ENCODE measurements at regions not wholly inside any gene's neighbourhood (a gene's known extent, or its start where the extent isn't known, plus 50 kb on each side); places are given as distances from the start of the nearest gene placed in this dataset.

DNA sequence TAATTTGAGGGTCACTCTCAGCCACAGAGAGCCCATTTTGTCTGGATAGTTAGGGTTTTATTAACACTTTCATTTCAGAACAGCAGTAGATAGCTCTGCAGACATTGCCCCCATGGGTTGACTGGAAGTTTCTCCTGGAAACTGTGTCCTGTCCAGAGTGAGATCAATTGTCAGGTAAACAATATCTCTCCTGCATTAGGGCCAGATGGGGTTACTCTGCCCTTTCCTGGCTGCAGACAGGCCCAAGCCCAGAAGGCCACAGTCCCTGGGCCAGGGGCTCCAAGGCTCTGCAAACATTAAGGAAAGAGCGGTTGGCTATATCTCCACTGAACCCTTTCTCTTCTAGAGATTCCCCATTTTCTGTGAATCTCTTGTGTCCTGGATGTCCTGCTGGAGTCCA, 436.8 kb upstream of the PRKX start:
- H3K36me3 Mint-ChIP-seq: no peaks in the 10 kb centered on the region
- H3K9me3 Mint-ChIP-seq: peaks cover 7% of the 10 kb centered on the region
- no peaks in the 10 kb centered on the region for H3K27me3 Mint-ChIP-seq
- DNase-seq (ENCODE audit: low spot score in 2 of 2): no peak
- H3K27ac Mint-ChIP-seq: no peak overlapping the region
- no peak for ATAC-seq (ENCODE audit: low read depth)
- H3K4me3 Mint-ChIP-seq: no peak overlapping the region
- no peaks in the 10 kb centered on the region for H3K4me1 Mint-ChIP-seq

GRCh38 chrX:4129626-4130025, 416.2 kb upstream of the PRKX start:
- DNase-seq (ENCODE audit: low spot score in 2 of 2): no peak
- Mint-ChIP-seq H3K36me3 (no peaks in the 10 kb centered on the region), H3K9me3 (no peaks in the 10 kb centered on the region), H3K4me3 (no peak overlapping the region), H3K27me3 (no peaks in the 10 kb centered on the region), H3K4me1 (no peaks in the 10 kb centered on the region), H3K27ac (no peak overlapping the region)
- no peak for ATAC-seq (ENCODE audit: low read depth)

DNA sequence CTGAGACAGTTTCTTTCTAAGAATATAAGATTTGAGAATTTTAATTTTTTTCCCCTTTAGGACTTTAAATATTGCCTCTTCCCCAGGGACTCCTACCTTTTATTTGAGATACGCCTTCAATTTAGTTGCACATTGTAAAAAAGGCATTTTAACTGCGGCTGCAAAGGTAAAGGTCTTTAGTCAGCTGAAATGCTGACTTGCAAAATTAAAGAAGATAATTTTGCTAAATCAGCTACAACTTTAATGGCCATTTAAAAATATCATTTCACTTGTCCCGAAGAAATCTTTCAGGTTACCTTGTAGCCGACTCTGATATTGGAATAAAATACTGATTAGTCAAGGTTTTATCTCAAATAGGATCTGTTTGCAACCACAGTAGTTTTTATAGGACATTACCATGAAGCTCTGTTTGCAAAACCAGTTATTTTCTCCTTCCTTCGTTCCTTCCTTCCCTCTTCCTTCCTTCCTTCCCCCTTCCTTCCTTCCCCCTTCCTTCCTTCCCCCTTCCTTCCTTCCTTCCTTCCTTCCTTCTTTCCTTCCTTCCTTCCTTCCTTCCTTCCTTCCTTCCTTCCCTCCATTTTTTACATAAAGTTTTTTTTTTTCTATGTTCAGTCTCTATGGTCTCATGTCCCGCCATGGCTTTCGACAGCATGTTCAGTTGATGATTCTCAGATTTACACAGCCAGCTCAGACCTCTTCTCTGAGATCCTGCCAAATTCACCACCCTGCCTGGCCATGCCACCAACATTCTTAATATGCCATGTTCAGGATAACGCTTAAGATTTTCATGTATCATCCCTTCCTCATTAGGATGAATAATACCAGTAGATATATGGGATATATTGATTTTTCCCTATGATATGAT, 405.4 kb upstream of the PRKX start:
- H3K36me3 Mint-ChIP-seq: no peaks in the 10 kb centered on the region
- ATAC-seq (ENCODE audit: low read depth) (no peak), DNase-seq (ENCODE audit: low spot score in 2 of 2) (no peak)
- no peak overlapping the region for H3K4me3 Mint-ChIP-seq
- no peak overlapping the region for H3K27ac Mint-ChIP-seq
- H3K27me3 Mint-ChIP-seq: no peaks in the 10 kb centered on the region
- H3K4me1 Mint-ChIP-seq: no peaks in the 10 kb centered on the region
- peaks cover 4% of the 10 kb centered on the region for H3K9me3 Mint-ChIP-seq

GRCh38 chrX:4110964-4111363, 397.5 kb upstream of the PRKX start:
- no peaks in the 10 kb centered on the region for H3K4me1 Mint-ChIP-seq
- H3K27ac Mint-ChIP-seq: no peak overlapping the region
- H3K27me3 Mint-ChIP-seq: no peaks in the 10 kb centered on the region
- H3K9me3 Mint-ChIP-seq: no peaks in the 10 kb centered on the region
- H3K4me3 Mint-ChIP-seq: no peak overlapping the region
- H3K36me3 Mint-ChIP-seq: no peaks in the 10 kb centered on the region
- DNase-seq (ENCODE audit: low spot score in 2 of 2) (no peak), ATAC-seq (ENCODE audit: low read depth) (no peak)

DNA sequence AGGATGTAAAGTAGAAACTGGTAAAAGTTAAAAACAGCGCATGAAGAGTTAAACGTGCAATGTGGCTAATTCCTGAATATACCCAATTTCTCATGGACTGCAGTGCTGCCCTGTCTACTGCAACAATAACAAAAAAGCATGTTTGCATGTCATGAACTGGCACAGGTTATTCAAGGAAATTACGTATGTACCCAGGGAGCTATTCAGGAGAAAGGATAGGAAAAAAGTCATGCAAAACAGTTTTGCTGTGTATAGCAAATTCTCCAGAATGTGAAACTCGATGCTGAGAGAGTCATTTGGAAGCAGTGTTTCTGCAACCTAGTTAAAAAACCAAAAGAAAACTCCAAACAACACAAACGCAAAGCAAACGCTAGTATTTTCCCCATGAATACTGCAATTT, 381.5 kb upstream of the PRKX start:
- Mint-ChIP-seq H3K27ac (no peak overlapping the region), H3K4me3 (no peak overlapping the region), H3K4me1 (no peaks in the 10 kb centered on the region), H3K36me3 (no peaks in the 10 kb centered on the region), H3K9me3 (peaks cover 1% of the 10 kb centered on the region), H3K27me3 (no peaks in the 10 kb centered on the region)
- ATAC-seq (ENCODE audit: low read depth) (no peak), DNase-seq (ENCODE audit: low spot score in 2 of 2) (no peak)

GRCh38 chrX:4091046-4091760, 377.8 kb upstream of the PRKX start:
- DNase-seq (ENCODE audit: low spot score in 2 of 2): no peak
- ATAC-seq (ENCODE audit: low read depth): no peak
- Mint-ChIP-seq H3K4me1 (no peaks in the 10 kb centered on the region), H3K27ac (no peak overlapping the region), H3K4me3 (no peak overlapping the region), H3K9me3 (no peaks in the 10 kb centered on the region), H3K27me3 (no peaks in the 10 kb centered on the region), H3K36me3 (no peaks in the 10 kb centered on the region)

- no peak overlapping the region for H3K27ac Mint-ChIP-seq
- DNase-seq (ENCODE audit: low spot score in 2 of 2) (no peak), ATAC-seq (ENCODE audit: low read depth) (no peak)
- H3K27me3 Mint-ChIP-seq: peaks cover 2% of the 10 kb centered on the region
- no peaks in the 10 kb centered on the region for H3K4me1 Mint-ChIP-seq
- H3K36me3 Mint-ChIP-seq: no peaks in the 10 kb centered on the region
- no peak overlapping the region for H3K4me3 Mint-ChIP-seq
- H3K9me3 Mint-ChIP-seq: peaks cover 4% of the 10 kb centered on the region
Observed at GRCh38 chrX:4059893-4060292, 346.4 kb upstream of the PRKX start.

DNA sequence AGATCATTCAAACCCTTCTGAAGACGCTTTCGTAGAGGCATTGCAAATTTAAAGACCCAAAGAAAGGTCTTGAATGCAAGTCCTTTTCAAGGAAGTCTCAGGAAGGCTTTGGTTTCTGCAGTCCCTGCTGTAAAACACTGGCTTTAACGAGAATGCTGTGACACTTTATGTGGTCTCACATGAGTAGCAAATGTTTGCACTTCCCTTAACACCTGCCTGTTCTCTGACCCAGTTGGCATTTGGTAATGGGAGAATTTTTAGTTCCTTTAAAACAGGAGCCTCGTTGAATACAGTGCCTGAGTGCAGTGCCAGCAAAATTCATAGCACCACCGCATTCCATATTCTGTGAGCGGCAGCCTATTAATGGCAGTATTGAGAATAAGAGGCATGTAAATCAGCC, 330.5 kb upstream of the PRKX start:
- Mint-ChIP-seq H3K4me3 (no peak overlapping the region), H3K9me3 (no peaks in the 10 kb centered on the region), H3K27ac (no peak overlapping the region), H3K36me3 (no peaks in the 10 kb centered on the region), H3K4me1 (no peaks in the 10 kb centered on the region), H3K27me3 (no peaks in the 10 kb centered on the region)
- DNase-seq (ENCODE audit: low spot score in 2 of 2) (no peak), ATAC-seq (ENCODE audit: low read depth) (no peak)

GRCh38 chrX:4035874-4036273, 322.4 kb upstream of the PRKX start:
- Mint-ChIP-seq H3K27me3 (no peaks in the 10 kb centered on the region), H3K36me3 (no peaks in the 10 kb centered on the region), H3K4me1 (no peaks in the 10 kb centered on the region), H3K4me3 (no peak overlapping the region), H3K27ac (no peak overlapping the region), H3K9me3 (peaks cover 5% of the 10 kb centered on the region)
- DNase-seq (ENCODE audit: low spot score in 2 of 2) (no peak), ATAC-seq (ENCODE audit: low read depth) (no peak)

GRCh38 chrX:4028151-4028550, 314.7 kb upstream of the PRKX start:
- DNase-seq (ENCODE audit: low spot score in 2 of 2): no peak
- H3K4me3 Mint-ChIP-seq: no peak overlapping the region
- H3K36me3 Mint-ChIP-seq: no peaks in the 10 kb centered on the region
- no peak for ATAC-seq (ENCODE audit: low read depth)
- peaks cover 5% of the 10 kb centered on the region for H3K9me3 Mint-ChIP-seq
- H3K27ac Mint-ChIP-seq: no peak overlapping the region
- no peaks in the 10 kb centered on the region for H3K4me1 Mint-ChIP-seq
- H3K27me3 Mint-ChIP-seq: no peaks in the 10 kb centered on the region

GRCh38 chrX:4005281-4005680, 291.8 kb upstream of the PRKX start:
- no peak for ATAC-seq (ENCODE audit: low read depth)
- H3K4me3 Mint-ChIP-seq: no peak overlapping the region
- no peaks in the 10 kb centered on the region for H3K36me3 Mint-ChIP-seq
- peaks cover 3% of the 10 kb centered on the region for H3K27me3 Mint-ChIP-seq
- no peak overlapping the region for H3K27ac Mint-ChIP-seq
- no peaks in the 10 kb centered on the region for H3K4me1 Mint-ChIP-seq
- DNase-seq (ENCODE audit: low spot score in 2 of 2): no peak
- H3K9me3 Mint-ChIP-seq: no peaks in the 10 kb centered on the region

- DNase-seq (ENCODE audit: low spot score in 2 of 2): no peak
- ATAC-seq (ENCODE audit: low read depth): no peak
- no peaks in the 10 kb centered on the region for H3K4me1 Mint-ChIP-seq
- no peaks in the 10 kb centered on the region for H3K9me3 Mint-ChIP-seq
- H3K27ac Mint-ChIP-seq: no peak overlapping the region
- H3K27me3 Mint-ChIP-seq: peaks cover 3% of the 10 kb centered on the region
- H3K4me3 Mint-ChIP-seq: no peak overlapping the region
- no peaks in the 10 kb centered on the region for H3K36me3 Mint-ChIP-seq
Observed at GRCh38 chrX:4004822-4005221, 291.4 kb upstream of the PRKX start.

DNA sequence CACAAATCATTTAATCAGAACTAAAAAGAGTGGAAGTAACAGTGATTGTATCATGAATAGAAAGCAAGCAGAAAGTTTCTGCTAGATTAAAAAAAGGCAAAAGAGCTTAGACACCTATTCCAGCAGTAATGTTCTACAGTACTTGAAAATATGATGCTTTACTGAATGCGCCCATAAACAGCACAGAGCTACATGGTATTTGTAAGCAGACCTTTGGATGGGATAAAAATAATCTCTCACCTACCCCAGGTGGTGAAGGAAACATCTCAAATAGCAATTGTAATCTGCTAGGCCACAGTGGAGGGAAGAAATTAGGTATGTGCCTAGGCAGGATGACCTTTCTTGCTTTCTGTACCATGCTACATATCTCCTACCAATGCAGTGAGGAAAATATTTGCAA, 280.9 kb upstream of the PRKX start:
- ATAC-seq (ENCODE audit: low read depth): no peak
- H3K27ac Mint-ChIP-seq: no peak overlapping the region

GRCh38 chrX:3990569-3990968, 277.1 kb upstream of the PRKX start:
- Mint-ChIP-seq H3K36me3 (no peaks in the 10 kb centered on the region), H3K27me3 (no peaks in the 10 kb centered on the region), H3K9me3 (no peaks in the 10 kb centered on the region), H3K4me1 (no peaks in the 10 kb centered on the region), H3K27ac (no peak overlapping the region), H3K4me3 (no peak overlapping the region)
- ATAC-seq (ENCODE audit: low read depth): no peak
- DNase-seq (ENCODE audit: low spot score in 2 of 2): no peak

More for the DNA sequence above, 280.9 kb upstream of the PRKX start:
- H3K4me1 Mint-ChIP-seq: no peaks in the 10 kb centered on the region
- H3K4me3 Mint-ChIP-seq: no peak overlapping the region
- no peaks in the 10 kb centered on the region for H3K36me3 Mint-ChIP-seq
- no peaks in the 10 kb centered on the region for H3K9me3 Mint-ChIP-seq
- no peak for DNase-seq (ENCODE audit: low spot score in 2 of 2)
- H3K27me3 Mint-ChIP-seq: no peaks in the 10 kb centered on the region
